ENCODE measurements at regions not wholly inside any gene's neighbourhood (a gene's known extent, or its start where the extent isn't known, plus 50 kb on each side); places are given as distances from the start of the nearest gene placed in this dataset.

DNA sequence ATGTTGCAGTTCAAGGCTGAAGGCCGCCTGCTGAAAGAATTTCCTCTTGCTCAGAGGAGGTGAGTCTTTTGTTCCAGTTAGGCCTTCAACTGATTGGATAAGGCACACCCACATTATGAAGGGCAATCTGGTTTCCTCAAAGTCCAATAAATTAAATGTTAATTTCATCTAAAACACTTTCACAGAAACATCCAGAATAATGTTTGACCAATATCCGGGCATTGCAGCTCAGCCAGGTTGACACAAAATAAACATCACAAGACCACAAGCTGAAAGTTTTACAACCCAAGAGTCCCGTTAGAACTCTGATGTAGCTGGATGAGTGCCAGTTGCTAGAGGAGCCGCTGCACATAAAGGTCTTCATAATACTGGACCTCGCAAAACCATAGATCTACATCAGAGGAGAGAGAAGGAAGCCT, 64.9 kb upstream of the EED start (continued):
- TF ChIP-seq, protein P1, sequence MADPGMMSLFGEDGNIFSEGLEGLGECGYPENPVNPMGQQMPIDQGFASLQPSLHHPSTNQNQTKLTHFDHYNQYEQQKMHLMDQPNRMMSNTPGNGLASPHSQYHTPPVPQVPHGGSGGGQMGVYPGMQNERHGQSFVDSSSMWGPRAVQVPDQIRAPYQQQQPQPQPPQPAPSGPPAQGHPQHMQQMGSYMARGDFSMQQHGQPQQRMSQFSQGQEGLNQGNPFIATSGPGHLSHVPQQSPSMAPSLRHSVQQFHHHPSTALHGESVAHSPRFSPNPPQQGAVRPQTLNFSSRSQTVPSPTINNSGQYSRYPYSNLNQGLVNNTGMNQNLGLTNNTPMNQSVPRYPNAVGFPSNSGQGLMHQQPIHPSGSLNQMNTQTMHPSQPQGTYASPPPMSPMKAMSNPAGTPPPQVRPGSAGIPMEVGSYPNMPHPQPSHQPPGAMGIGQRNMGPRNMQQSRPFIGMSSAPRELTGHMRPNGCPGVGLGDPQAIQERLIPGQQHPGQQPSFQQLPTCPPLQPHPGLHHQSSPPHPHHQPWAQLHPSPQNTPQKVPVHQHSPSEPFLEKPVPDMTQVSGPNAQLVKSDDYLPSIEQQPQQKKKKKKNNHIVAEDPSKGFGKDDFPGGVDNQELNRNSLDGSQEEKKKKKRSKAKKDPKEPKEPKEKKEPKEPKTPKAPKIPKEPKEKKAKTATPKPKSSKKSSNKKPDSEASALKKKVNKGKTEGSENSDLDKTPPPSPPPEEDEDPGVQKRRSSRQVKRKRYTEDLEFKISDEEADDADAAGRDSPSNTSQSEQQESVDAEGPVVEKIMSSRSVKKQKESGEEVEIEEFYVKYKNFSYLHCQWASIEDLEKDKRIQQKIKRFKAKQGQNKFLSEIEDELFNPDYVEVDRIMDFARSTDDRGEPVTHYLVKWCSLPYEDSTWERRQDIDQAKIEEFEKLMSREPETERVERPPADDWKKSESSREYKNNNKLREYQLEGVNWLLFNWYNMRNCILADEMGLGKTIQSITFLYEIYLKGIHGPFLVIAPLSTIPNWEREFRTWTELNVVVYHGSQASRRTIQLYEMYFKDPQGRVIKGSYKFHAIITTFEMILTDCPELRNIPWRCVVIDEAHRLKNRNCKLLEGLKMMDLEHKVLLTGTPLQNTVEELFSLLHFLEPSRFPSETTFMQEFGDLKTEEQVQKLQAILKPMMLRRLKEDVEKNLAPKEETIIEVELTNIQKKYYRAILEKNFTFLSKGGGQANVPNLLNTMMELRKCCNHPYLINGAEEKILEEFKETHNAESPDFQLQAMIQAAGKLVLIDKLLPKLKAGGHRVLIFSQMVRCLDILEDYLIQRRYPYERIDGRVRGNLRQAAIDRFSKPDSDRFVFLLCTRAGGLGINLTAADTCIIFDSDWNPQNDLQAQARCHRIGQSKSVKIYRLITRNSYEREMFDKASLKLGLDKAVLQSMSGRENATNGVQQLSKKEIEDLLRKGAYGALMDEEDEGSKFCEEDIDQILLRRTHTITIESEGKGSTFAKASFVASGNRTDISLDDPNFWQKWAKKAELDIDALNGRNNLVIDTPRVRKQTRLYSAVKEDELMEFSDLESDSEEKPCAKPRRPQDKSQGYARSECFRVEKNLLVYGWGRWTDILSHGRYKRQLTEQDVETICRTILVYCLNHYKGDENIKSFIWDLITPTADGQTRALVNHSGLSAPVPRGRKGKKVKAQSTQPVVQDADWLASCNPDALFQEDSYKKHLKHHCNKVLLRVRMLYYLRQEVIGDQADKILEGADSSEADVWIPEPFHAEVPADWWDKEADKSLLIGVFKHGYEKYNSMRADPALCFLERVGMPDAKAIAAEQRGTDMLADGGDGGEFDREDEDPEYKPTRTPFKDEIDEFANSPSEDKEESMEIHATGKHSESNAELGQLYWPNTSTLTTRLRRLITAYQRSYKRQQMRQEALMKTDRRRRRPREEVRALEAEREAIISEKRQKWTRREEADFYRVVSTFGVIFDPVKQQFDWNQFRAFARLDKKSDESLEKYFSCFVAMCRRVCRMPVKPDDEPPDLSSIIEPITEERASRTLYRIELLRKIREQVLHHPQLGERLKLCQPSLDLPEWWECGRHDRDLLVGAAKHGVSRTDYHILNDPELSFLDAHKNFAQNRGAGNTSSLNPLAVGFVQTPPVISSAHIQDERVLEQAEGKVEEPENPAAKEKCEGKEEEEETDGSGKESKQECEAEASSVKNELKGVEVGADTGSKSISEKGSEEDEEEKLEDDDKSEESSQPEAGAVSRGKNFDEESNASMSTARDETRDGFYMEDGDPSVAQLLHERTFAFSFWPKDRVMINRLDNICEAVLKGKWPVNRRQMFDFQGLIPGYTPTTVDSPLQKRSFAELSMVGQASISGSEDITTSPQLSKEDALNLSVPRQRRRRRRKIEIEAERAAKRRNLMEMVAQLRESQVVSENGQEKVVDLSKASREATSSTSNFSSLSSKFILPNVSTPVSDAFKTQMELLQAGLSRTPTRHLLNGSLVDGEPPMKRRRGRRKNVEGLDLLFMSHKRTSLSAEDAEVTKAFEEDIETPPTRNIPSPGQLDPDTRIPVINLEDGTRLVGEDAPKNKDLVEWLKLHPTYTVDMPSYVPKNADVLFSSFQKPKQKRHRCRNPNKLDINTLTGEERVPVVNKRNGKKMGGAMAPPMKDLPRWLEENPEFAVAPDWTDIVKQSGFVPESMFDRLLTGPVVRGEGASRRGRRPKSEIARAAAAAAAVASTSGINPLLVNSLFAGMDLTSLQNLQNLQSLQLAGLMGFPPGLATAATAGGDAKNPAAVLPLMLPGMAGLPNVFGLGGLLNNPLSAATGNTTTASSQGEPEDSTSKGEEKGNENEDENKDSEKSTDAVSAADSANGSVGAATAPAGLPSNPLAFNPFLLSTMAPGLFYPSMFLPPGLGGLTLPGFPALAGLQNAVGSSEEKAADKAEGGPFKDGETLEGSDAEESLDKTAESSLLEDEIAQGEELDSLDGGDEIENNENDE (IDR thresholded peaks at IDR 0.05; ENCODE audit: insufficient replicate concordance, low read length): no peak
- TF ChIP-seq, protein P2, sequence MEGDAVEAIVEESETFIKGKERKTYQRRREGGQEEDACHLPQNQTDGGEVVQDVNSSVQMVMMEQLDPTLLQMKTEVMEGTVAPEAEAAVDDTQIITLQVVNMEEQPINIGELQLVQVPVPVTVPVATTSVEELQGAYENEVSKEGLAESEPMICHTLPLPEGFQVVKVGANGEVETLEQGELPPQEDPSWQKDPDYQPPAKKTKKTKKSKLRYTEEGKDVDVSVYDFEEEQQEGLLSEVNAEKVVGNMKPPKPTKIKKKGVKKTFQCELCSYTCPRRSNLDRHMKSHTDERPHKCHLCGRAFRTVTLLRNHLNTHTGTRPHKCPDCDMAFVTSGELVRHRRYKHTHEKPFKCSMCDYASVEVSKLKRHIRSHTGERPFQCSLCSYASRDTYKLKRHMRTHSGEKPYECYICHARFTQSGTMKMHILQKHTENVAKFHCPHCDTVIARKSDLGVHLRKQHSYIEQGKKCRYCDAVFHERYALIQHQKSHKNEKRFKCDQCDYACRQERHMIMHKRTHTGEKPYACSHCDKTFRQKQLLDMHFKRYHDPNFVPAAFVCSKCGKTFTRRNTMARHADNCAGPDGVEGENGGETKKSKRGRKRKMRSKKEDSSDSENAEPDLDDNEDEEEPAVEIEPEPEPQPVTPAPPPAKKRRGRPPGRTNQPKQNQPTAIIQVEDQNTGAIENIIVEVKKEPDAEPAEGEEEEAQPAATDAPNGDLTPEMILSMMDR (IDR thresholded peaks at IDR 0.05; ENCODE audit: control extremely low read depth in 1 of 3, insufficient read depth in 1 of 3, low read depth in 1 of 3, low read length in 3 of 3): no peak
- TF ChIP-seq HDAC2 (IDR thresholded peaks at IDR 0.05; ENCODE audit: borderline replicate concordance in 1 of 2, low read depth in 2 of 2, low read length in 2 of 2) (no peak), CEBPB (IDR thresholded peaks at IDR 0.05; ENCODE audit: low read depth, low read length) (no peak), SIX5 (IDR thresholded peaks at IDR 0.05; ENCODE audit: low read depth, low read length) (no peak)
